ENCODE measurements at regions not wholly inside any gene's neighbourhood (a gene's known extent, or its start where the extent isn't known, plus 50 kb on each side); places are given as distances from the start of the nearest gene placed in this dataset.
"Not testable (repeated sequence)": the region's sequence is repeated elsewhere in the genome, so short reads cannot be mapped to it uniquely, and the experiment has no call there.

GRCh38 chr4:164605791-164606190 lies 148.1 kb upstream of the SMIM31 start:
- not testable (repeated sequence) for H2AFZ ChIP-seq (ENCODE audit: low read depth, low read length); H3K9me3 ChIP-seq (ENCODE audit: low read length); H3K4me3 ChIP-seq (ENCODE audit: low read length); H3K36me3 ChIP-seq (ENCODE audit: insufficient read depth, low read length); H3K4me1 ChIP-seq (ENCODE audit: insufficient read depth, low read length); H3K27me3 ChIP-seq (ENCODE audit: insufficient read depth, low read length)

DNA sequence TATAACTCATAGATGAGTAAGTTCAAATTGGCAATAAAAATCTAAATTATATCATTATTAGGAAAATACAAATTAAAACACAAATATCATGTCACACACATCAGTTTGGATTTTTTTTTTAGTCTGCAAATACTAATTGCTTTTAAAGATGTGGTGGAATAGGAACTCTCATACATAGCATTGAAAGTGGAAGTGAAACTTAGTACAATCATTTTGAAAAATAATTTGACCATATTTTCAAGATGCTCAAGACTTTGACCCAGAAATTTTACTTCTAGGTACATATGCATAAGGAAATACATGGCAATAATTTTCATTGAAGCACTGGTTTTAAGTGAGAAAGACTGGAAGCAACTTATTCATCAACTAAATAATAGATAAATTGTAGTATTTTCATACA lies 147.5 kb upstream of the SMIM31 start:
- Histone ChIP-seq H3K4me3 (ENCODE audit: low read length) (no peak overlapping the region), H3K4me1 (ENCODE audit: insufficient read depth, low read length) (no peaks in the 10 kb centered on the region), H3K9me3 (ENCODE audit: low read length) (no peaks in the 10 kb centered on the region), H3K27me3 (ENCODE audit: insufficient read depth, low read length) (no peaks in the 10 kb centered on the region), H3K36me3 (ENCODE audit: insufficient read depth, low read length) (no peaks in the 10 kb centered on the region), H2AFZ (ENCODE audit: low read depth, low read length) (no peak overlapping the region)

- Histone ChIP-seq H3K4me1 (ENCODE audit: insufficient read depth, low read length) (no peaks in the 10 kb centered on the region), H2AFZ (ENCODE audit: low read depth, low read length) (no peak overlapping the region), H3K27me3 (ENCODE audit: insufficient read depth, low read length) (no peaks in the 10 kb centered on the region), H3K9me3 (ENCODE audit: low read length) (no peaks in the 10 kb centered on the region), H3K4me3 (ENCODE audit: low read length) (no peak overlapping the region), H3K36me3 (ENCODE audit: insufficient read depth, low read length) (no peaks in the 10 kb centered on the region)
Observed at GRCh38 chr4:164613256-164613655, 140.7 kb upstream of the SMIM31 start.

GRCh38 chr4:164613792-164614191 lies 140.1 kb upstream of the SMIM31 start:
- H3K36me3 ChIP-seq (ENCODE audit: insufficient read depth, low read length) = no peaks in the 10 kb centered on the region
- H3K4me3 ChIP-seq (ENCODE audit: low read length) = no peak overlapping the region
- no peaks in the 10 kb centered on the region for H3K27me3 ChIP-seq (ENCODE audit: insufficient read depth, low read length)
- no peak overlapping the region for H2AFZ ChIP-seq (ENCODE audit: low read depth, low read length)
- no peaks in the 10 kb centered on the region for H3K9me3 ChIP-seq (ENCODE audit: low read length)
- no peaks in the 10 kb centered on the region for H3K4me1 ChIP-seq (ENCODE audit: insufficient read depth, low read length)

DNA sequence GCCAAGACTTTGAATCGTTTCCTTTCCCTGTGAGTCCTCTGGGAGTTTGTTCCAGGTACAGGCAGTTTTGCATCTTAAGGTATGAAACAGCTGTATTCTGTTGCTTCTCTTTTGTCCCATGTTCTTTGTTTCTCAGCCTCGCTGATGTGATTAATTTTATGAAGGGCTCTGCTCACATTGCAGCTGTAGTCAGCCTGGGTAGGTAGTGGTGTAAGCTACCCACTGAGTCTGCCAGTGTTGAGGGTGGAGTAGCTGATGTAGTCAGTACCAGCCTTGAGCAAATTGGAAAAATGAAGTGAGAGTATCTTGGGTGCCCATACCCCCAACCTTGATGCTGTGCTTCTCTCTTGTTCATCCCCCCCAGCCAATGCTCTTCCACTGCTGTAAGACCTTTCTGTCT lies 139.6 kb upstream of the SMIM31 start:
- Histone ChIP-seq H3K36me3 (ENCODE audit: insufficient read depth, low read length) (no peaks in the 10 kb centered on the region), H2AFZ (ENCODE audit: low read depth, low read length) (no peak overlapping the region), H3K4me3 (ENCODE audit: low read length) (no peak overlapping the region), H3K27me3 (ENCODE audit: insufficient read depth, low read length) (no peaks in the 10 kb centered on the region), H3K4me1 (ENCODE audit: insufficient read depth, low read length) (no peaks in the 10 kb centered on the region), H3K9me3 (ENCODE audit: low read length) (no peaks in the 10 kb centered on the region)

GRCh38 chr4:164614999-164615398 lies 138.9 kb upstream of the SMIM31 start:
- Histone ChIP-seq H3K4me1 (ENCODE audit: insufficient read depth, low read length) (no peaks in the 10 kb centered on the region), H2AFZ (ENCODE audit: low read depth, low read length) (no peak overlapping the region)

DNA sequence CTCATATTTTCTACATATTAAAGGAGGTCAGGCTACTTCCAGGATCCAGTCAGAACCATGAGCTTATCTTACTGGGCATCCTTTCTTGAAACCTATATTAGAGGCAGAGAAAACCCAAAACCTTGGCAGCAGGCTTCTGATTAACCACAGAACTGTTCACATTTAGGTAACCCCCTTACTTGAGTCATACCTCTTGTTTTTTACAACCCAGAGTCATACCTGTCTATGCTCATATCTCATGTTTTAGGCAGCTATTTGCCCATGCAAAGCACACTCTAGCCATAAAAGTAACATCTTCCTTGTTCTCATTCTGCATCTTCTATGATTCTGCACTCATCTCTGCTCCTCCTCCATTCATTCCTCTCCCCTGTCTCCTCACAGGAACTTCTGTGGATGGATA lies 138.0 kb upstream of the SMIM31 start:
- no peak overlapping the region for H3K4me3 ChIP-seq (ENCODE audit: low read length)
- H3K36me3 ChIP-seq (ENCODE audit: insufficient read depth, low read length) = no peaks in the 10 kb centered on the region
- H3K9me3 ChIP-seq (ENCODE audit: low read length) = no peaks in the 10 kb centered on the region
- H3K27me3 ChIP-seq (ENCODE audit: insufficient read depth, low read length) = no peaks in the 10 kb centered on the region
- no peaks in the 10 kb centered on the region for H3K4me1 ChIP-seq (ENCODE audit: insufficient read depth, low read length)
- H2AFZ ChIP-seq (ENCODE audit: low read depth, low read length) = no peak overlapping the region

More at GRCh38 chr4:164614999-164615398, 138.9 kb upstream of the SMIM31 start:
- H3K36me3 ChIP-seq (ENCODE audit: insufficient read depth, low read length) = no peaks in the 10 kb centered on the region
- H3K4me3 ChIP-seq (ENCODE audit: low read length) = no peak overlapping the region
- H3K27me3 ChIP-seq (ENCODE audit: insufficient read depth, low read length) = no peaks in the 10 kb centered on the region
- no peaks in the 10 kb centered on the region for H3K9me3 ChIP-seq (ENCODE audit: low read length)

GRCh38 chr4:164616961-164617360 lies 137.0 kb upstream of the SMIM31 start:
- H3K4me1 ChIP-seq (ENCODE audit: insufficient read depth, low read length) = no peaks in the 10 kb centered on the region
- H3K4me3 ChIP-seq (ENCODE audit: low read length) = no peak overlapping the region
- H3K36me3 ChIP-seq (ENCODE audit: insufficient read depth, low read length) = no peaks in the 10 kb centered on the region
- no peaks in the 10 kb centered on the region for H3K9me3 ChIP-seq (ENCODE audit: low read length)
- H3K27me3 ChIP-seq (ENCODE audit: insufficient read depth, low read length) = no peaks in the 10 kb centered on the region
- no peak overlapping the region for H2AFZ ChIP-seq (ENCODE audit: low read depth, low read length)

GRCh38 chr4:164617426-164617825 lies 136.5 kb upstream of the SMIM31 start:
- Histone ChIP-seq H2AFZ (ENCODE audit: low read depth, low read length) (no peak overlapping the region), H3K4me3 (ENCODE audit: low read length) (no peak overlapping the region), H3K36me3 (ENCODE audit: insufficient read depth, low read length) (no peaks in the 10 kb centered on the region), H3K27me3 (ENCODE audit: insufficient read depth, low read length) (no peaks in the 10 kb centered on the region), H3K4me1 (ENCODE audit: insufficient read depth, low read length) (no peaks in the 10 kb centered on the region), H3K9me3 (ENCODE audit: low read length) (no peaks in the 10 kb centered on the region)

DNA sequence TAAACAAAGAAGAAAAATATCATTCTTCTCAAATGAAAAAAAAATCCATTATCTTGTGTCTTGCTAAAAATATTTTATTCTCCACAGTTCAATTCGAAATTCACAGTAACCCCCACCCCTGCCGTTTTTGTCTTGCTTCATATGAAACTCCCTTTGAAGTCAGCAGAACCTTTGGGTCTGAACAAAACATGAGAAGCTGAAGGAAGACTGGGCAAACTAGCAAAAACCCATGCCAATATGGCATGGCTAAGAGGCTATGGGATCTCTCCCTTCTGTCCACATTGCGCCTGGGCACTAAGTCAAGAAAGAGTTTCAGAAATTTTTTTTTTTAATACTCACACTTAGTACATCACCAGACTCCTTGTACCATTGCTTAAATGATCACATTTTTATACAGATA lies 136.0 kb upstream of the SMIM31 start:
- Histone ChIP-seq H3K4me1 (ENCODE audit: insufficient read depth, low read length) (no peaks in the 10 kb centered on the region), H3K4me3 (ENCODE audit: low read length) (no peak overlapping the region), H2AFZ (ENCODE audit: low read depth, low read length) (no peak overlapping the region), H3K27me3 (ENCODE audit: insufficient read depth, low read length) (no peaks in the 10 kb centered on the region), H3K36me3 (ENCODE audit: insufficient read depth, low read length) (no peaks in the 10 kb centered on the region), H3K9me3 (ENCODE audit: low read length) (no peaks in the 10 kb centered on the region)

DNA sequence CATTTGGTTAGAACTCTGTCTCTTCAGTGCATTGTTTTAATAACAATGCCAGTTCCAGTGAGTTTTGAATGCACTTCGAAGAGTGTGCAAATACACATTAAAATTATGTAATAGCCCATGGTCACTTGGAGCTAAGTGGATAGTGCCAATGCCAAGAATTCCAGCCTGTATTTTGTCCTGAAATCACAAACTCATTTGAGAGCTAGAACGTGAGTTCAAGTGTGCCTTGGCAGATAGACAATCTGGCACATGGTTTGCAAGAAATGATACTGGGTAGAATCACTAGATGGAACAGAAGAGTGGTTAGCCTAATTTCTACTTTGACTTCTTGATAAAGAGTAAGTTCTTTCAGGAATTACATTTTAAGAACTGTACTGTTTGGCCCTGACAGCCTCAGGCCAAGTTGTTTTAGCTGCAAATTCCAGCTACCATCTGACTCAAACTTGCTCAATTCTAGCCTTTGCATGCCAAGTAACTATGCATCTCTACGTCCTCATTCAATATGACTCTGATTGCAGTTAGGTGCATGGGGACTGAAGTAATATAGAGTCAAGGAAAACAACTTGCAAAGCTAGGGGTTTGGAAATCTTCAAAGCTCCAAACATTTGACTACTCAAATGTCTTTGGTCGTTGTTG lies 131.9 kb upstream of the SMIM31 start:
- Histone ChIP-seq H3K4me1 (ENCODE audit: insufficient read depth, low read length) (no peaks in the 10 kb centered on the region), H3K36me3 (ENCODE audit: insufficient read depth, low read length) (no peaks in the 10 kb centered on the region), H3K4me3 (ENCODE audit: low read length) (no peak overlapping the region), H3K27me3 (ENCODE audit: insufficient read depth, low read length) (no peaks in the 10 kb centered on the region), H2AFZ (ENCODE audit: low read depth, low read length) (no peak overlapping the region), H3K9me3 (ENCODE audit: low read length) (no peaks in the 10 kb centered on the region)

DNA sequence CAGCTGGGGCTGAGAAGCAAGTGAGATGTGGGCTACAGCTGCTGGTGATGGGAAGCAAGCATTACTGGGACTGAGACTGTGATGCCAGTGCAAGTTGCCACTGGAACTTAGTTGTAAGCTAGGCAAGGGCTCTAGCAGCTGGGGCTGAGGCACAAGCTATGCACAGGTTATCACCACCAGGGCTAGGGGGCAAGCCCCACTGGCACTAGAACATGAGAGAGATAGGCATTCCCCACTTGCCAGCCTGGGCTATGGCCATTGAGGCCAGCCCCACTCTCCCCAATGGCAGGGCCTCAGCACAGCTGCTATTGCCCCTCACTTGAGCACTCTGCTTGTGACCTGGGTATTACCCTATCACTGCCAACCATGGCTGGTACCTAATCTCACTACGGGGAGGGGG lies 130.8 kb upstream of the SMIM31 start:
- Histone ChIP-seq H2AFZ (ENCODE audit: low read depth, low read length) (no peak overlapping the region), H3K4me3 (ENCODE audit: low read length) (no peak overlapping the region), H3K36me3 (ENCODE audit: insufficient read depth, low read length) (no peaks in the 10 kb centered on the region), H3K4me1 (ENCODE audit: insufficient read depth, low read length) (no peaks in the 10 kb centered on the region), H3K9me3 (ENCODE audit: low read length) (no peaks in the 10 kb centered on the region), H3K27me3 (ENCODE audit: insufficient read depth, low read length) (no peaks in the 10 kb centered on the region)

DNA sequence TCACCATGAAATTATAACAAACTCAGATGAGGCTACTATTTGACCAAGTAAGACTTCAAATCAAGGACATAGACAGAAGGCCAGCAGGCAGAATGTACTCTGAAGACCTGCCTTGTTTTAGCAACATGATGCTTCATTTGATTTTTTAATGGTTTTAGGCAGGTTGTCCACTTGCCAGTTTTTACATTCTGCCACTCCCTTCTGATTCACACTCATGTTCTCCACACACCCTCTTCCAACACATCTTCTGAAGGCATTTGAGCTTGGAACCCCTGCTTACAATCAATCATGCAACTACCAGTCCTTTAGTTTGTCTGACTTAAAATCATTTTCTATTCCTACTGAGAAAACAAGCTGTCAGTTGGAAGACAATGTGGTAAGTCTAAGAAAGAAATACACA lies 114.9 kb upstream of the SMIM31 start:
- no peaks in the 10 kb centered on the region for H3K4me1 ChIP-seq (ENCODE audit: insufficient read depth, low read length)
- H3K9me3 ChIP-seq (ENCODE audit: low read length) = no peaks in the 10 kb centered on the region
- H3K27me3 ChIP-seq (ENCODE audit: insufficient read depth, low read length) = no peaks in the 10 kb centered on the region
- no peak overlapping the region for H2AFZ ChIP-seq (ENCODE audit: low read depth, low read length)
- H3K4me3 ChIP-seq (ENCODE audit: low read length) = no peak overlapping the region
- H3K36me3 ChIP-seq (ENCODE audit: insufficient read depth, low read length) = no peaks in the 10 kb centered on the region

GRCh38 chr4:164648151-164648848 lies 105.6 kb upstream of the SMIM31 start:
- no peaks in the 10 kb centered on the region for H3K36me3 ChIP-seq (ENCODE audit: insufficient read depth, low read length)
- no peaks in the 10 kb centered on the region for H3K9me3 ChIP-seq (ENCODE audit: low read length)
- H2AFZ ChIP-seq (ENCODE audit: low read depth, low read length) = no peak overlapping the region
- no peaks in the 10 kb centered on the region for H3K4me1 ChIP-seq (ENCODE audit: insufficient read depth, low read length)
- no peaks in the 10 kb centered on the region for H3K27me3 ChIP-seq (ENCODE audit: insufficient read depth, low read length)
- no peak overlapping the region for H3K4me3 ChIP-seq (ENCODE audit: low read length)
